Memory B cell (primary cell): ENCODE measurements at regions not wholly inside any gene's neighbourhood (a gene's known extent, or its start where the extent isn't known, plus 50 kb on each side); places are given as distances from the start of the nearest gene placed in this dataset.

ENCODE experiments used
- ATAC-seq: fragments of 150-1000 bp; cut with Tn5 transposase; 2 replicates; pipeline ENCODE4 v1.10.0; 2021; ENCODE audit warnings: low read depth, mild to moderate bottlenecking, moderate library complexity
- DNase-seq, 2 donors: peaks; one replicate each; pipeline ENCODE4 v3.0.0; 2022; ENCODE audit warnings: low spot score in 2 of 2
- H3K27ac Mint-ChIP-seq: one replicate; pipeline ENCODE4 v1.8.0; 2022; ENCODE audit warnings: mild to moderate bottlenecking, moderate library complexity, mixed read lengths
- H3K27me3 Mint-ChIP-seq: one replicate; pipeline ENCODE4 v1.8.0; 2022; ENCODE audit warnings: mixed read lengths
- H3K36me3 Mint-ChIP-seq: one replicate; pipeline ENCODE4 v1.8.0; 2022; ENCODE audit warnings: mild to moderate bottlenecking, mixed read lengths
- H3K4me1 Mint-ChIP-seq: one replicate; pipeline ENCODE4 v1.8.0; 2022; ENCODE audit warnings: mixed read lengths
- H3K4me3 Mint-ChIP-seq: one replicate; pipeline ENCODE4 v1.8.0; 2022; ENCODE audit warnings: mild to moderate bottlenecking, moderate library complexity, mixed read lengths
- H3K9me3 Mint-ChIP-seq: one replicate; pipeline ENCODE4 v1.8.0; 2022; ENCODE audit warnings: mixed read lengths

DNA sequence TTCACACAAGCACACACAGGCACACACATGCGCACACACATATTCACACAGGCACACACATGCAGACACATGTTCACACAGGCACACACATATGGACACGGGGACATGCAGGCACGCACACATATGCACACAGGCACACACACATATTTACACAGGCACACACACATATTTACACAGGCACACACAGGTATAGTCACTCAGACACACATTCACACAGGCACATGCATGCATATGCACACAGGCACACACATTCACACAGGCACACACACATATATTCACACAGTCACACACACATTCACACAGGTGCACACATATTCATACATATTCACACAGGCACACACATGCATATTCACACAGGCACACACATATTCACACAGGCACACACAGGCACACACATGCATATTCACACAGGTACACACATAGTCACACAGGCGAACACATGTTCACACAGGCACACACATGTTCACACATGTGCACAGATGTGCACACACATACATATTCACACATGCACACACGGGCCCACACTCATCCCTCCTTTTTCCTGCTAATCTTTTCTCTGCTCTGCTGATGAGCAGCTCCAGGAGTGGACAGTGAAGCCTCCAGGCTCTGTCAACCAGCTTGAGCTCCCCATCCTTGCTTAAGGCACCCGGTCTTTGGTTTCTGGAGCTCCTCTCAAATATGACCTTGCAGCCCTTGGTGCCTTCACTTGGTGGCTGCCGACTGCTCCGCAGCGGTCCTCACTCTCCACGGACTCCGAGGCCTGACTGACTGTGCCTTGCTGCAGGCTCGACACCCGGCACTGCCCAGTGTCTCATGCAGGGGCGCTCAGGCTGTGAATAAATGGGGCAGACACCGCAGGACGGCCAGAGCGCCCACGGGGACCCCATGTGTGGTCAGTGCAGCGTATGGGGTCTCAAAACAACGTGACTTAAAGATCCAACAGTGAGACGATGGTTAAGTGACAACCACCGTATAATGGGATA lies 581.2 kb upstream of the MGMT start:
- Mint-ChIP-seq H3K4me1 (no peaks in the 10 kb centered on the region), H3K27me3 (peaks cover 4% of the 10 kb centered on the region), H3K36me3 (no peaks in the 10 kb centered on the region), H3K27ac (no peak overlapping the region), H3K9me3 (peaks cover 10% of the 10 kb centered on the region), H3K4me3 (no peak overlapping the region)
- ATAC-seq: no peak
- DNase-seq: no peak

DNA sequence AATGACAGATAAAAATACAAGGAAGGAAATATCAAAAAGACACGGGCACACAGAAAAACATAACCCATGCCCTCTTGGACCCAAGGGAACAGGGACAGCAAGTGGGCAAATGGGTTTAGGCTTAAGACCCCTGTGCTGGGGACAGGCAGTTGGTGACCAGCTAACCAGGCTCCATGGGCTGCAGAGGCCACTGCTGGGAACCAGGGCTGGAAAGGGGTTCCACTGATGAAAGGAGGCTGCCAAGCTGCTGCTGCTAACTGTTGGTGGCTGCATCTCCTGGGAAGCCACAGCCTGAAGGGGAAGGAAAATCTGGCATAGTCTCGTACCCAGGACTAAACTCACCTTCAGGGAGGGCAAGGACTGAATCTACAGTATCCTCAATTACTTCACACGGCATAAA lies 579.2 kb upstream of the MGMT start:
- Mint-ChIP-seq H3K4me1 (no peaks in the 10 kb centered on the region), H3K4me3 (no peak overlapping the region), H3K9me3 (peaks cover 8% of the 10 kb centered on the region), H3K36me3 (no peaks in the 10 kb centered on the region), H3K27me3 (peaks cover 4% of the 10 kb centered on the region), H3K27ac (no peak overlapping the region)
- no peak for DNase-seq
- ATAC-seq: no peak

DNA sequence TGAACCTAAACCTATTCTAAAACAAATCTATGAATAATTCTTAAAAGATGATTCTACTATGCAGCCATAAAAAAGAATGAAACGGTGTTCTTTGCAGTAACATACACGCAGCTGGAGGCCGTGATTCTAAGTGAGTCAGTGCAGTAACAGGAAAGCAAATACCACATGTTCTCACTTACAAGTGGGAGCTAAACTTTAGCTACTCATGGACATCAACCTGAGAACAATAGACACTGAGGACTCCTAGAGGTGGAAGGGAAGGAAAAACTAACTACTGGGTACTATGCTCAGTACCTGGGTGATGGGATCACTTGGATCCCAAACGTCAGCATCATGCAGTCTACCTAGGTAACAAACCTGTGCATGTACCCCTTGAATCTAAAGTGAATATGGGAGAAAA lies 575.0 kb upstream of the MGMT start:
- no peaks in the 10 kb centered on the region for H3K4me1 Mint-ChIP-seq
- ATAC-seq (no peak), DNase-seq (no peak)
- no peak overlapping the region for H3K27ac Mint-ChIP-seq
- peaks cover 8% of the 10 kb centered on the region for H3K9me3 Mint-ChIP-seq
- H3K4me3 Mint-ChIP-seq: no peak overlapping the region
- no peaks in the 10 kb centered on the region for H3K36me3 Mint-ChIP-seq
- peaks cover 3% of the 10 kb centered on the region for H3K27me3 Mint-ChIP-seq

DNA sequence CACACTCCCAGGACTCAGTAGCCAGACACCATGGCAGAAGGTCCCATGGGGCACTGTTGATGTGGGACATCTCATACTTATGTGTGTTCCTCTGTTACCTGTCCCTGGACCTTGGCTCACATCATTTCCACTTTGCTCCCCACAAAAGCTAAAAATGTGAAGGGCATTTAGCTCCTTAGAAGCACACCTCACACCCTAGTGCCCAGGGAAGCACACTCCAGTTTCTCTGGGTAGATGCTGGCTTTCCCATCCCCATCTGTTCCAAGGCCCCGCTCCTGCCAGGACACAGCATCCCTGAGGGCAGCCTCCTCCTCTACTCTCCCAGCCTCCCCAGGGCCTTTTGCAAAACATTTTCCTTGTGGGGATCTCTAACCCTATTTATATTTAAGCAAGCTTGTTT lies 572.4 kb upstream of the MGMT start:
- H3K9me3 Mint-ChIP-seq: no peaks in the 10 kb centered on the region
- peaks cover 2% of the 10 kb centered on the region for H3K27me3 Mint-ChIP-seq
- no peak overlapping the region for H3K27ac Mint-ChIP-seq
- H3K4me1 Mint-ChIP-seq: no peaks in the 10 kb centered on the region
- DNase-seq (no peak), ATAC-seq (no peak)
- H3K4me3 Mint-ChIP-seq: no peak overlapping the region
- no peaks in the 10 kb centered on the region for H3K36me3 Mint-ChIP-seq

DNA sequence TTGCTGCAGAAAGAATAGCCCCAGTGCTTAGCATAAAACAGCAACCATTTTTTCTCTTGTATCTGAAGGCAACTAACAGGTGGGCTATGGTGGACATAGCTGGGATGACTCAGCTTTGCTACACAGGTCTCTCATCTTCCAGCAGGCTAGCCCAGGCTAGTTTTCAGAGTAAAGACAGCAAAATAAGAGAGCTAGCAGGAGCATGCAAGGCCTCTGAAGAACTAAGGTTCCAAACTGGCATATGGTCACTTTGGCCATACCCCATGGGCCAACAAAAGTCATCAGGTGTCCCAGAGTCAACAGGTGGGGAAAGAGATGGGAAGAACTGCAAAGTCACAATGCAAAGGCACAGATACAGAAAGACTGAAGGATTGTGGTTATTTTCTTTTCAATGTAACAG lies 571.6 kb upstream of the MGMT start:
- Mint-ChIP-seq H3K4me1 (no peaks in the 10 kb centered on the region), H3K4me3 (no peak overlapping the region), H3K36me3 (no peaks in the 10 kb centered on the region), H3K27ac (no peak overlapping the region), H3K27me3 (peaks cover 2% of the 10 kb centered on the region), H3K9me3 (no peaks in the 10 kb centered on the region)
- no peak for DNase-seq
- no peak for ATAC-seq

DNA sequence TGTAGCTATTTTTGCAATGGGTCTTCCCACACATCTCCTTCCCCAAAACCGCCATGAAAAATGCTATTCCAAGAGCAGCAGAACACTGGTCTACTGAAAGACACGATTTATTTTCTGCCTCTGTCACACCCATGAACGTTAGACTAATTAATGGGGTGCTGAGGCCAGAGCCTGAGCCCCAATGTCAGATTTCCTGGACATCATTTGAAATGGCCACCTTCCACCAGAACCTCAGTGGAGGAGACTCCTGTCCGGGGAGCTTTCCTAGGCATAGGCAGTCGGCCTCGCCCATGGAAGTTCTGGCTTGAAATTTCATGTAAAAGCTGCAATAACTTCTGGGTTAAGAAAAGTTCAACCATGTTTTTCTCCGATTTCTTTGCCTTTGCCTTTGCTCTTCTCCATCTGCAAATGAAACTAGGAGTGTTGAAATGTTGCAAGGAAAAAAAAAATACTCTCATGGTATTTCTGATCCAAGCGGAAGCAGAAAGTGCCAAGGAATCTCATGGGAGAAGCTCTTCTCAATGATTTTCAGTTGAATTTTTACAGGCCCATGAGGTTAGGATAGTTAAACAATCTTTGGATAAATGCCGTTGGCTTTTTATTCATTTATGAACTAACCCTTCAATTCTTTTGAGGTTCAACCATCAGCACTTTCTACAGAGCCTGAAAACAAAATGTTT lies 570.8 kb upstream of the MGMT start:
- DNase-seq (no peak), ATAC-seq (no peak)
- Mint-ChIP-seq H3K9me3 (no peaks in the 10 kb centered on the region), H3K4me1 (no peaks in the 10 kb centered on the region), H3K4me3 (no peak overlapping the region), H3K27me3 (peaks cover 2% of the 10 kb centered on the region), H3K36me3 (no peaks in the 10 kb centered on the region), H3K27ac (no peak overlapping the region)

DNA sequence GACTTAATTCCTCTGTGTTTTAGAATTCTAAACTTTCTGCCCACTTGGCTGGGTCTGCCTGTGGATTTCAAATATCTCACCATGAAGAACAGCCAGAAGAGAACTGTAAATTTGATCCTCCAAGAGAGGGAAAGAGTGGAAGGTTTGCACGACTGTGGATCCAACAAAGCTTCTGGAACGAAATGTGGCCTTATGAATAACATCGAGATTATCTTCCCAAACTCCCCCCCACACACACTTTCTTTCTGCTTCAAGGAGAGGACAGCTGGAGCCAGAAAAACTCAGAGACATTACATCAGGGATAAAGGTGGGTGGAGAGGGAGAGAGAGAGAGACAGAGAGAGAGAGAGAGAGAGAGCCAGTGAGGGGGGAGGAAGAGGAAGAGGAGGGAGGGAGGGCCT lies 570.1 kb upstream of the MGMT start:
- H3K9me3 Mint-ChIP-seq: no peaks in the 10 kb centered on the region
- no peaks in the 10 kb centered on the region for H3K4me1 Mint-ChIP-seq
- no peak overlapping the region for H3K27ac Mint-ChIP-seq
- H3K4me3 Mint-ChIP-seq: no peak overlapping the region
- no peak for ATAC-seq
- H3K27me3 Mint-ChIP-seq: peaks cover 2% of the 10 kb centered on the region
- DNase-seq: no peak
- no peaks in the 10 kb centered on the region for H3K36me3 Mint-ChIP-seq

DNA sequence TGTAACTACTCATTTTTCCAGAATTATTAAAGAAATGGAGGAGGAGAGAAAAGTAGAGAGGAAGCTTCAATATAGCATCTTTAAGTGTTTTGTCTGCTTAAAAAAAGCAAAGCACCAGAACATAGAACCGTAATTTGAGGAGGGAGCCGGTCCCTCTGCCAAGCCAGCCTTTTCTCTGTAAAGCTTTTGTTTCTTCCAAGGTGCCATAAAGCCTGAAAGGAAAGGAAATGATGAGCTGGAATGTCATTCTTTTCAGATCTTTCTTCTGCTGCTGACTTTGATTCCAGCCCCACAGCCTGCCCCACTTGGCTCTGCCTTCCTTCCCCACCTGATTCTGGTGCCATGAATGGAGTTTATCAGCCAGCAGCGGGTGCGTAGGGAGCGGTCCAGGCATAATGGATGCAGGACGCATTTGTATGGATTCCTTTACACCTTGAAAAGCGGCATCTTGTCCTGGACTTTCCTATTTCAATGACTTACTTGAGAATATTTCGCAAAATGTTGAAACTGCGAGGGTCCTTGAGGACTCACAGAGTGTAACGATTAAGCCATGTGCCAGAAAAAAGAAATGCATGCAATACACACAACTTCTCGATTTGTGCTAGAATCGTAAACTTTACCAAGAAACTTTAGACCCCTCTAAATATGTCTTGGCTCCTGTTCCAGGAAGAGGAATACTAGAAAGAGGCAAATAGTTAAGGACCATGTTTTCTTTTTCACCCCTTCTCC lies 569.5 kb upstream of the MGMT start:
- no peak overlapping the region for H3K4me3 Mint-ChIP-seq
- H3K4me1 Mint-ChIP-seq: no peaks in the 10 kb centered on the region
- no peaks in the 10 kb centered on the region for H3K36me3 Mint-ChIP-seq
- H3K9me3 Mint-ChIP-seq: no peaks in the 10 kb centered on the region
- DNase-seq (no peak), ATAC-seq (no peak)
- H3K27ac Mint-ChIP-seq: no peak overlapping the region
- H3K27me3 Mint-ChIP-seq: peaks cover 2% of the 10 kb centered on the region

DNA sequence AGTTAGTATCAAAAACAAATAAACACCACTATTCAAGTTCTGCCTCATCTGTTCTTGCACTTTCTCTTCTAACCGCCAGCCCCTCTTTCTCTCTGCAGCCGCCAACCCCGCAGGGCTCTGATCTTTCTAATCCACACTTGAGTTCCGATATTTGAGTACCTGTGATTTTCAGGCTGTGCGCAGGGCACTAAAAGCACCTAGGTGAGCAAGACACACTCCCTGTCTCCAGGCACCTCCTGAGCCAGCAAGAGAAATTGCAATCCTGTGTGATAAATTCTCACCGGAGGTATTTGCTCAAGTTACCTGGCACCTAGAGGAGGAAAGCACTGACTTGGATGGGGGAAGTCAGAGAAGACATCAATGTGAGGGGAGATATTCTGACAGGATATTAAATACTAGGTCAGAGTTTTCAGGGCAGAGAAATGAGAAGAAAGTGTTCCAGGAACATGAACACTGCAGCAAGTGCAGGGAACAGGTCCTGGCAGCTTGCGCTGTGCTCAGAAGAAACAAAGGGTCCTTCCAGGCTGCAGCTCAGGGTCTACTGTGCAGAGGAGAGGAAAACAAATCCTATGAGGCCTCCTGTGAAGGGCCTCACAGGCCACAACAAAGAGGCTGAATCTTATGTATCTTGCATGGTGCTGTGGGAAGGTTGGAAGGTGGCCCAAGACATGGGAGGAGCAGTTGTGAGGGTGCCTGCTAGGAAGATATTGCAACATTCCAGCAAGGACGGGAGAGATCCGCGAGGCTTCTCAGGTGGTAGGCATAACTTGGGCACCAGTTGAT lies 568.7 kb upstream of the MGMT start:
- H3K4me1 Mint-ChIP-seq: no peaks in the 10 kb centered on the region
- ATAC-seq (no peak), DNase-seq (no peak)
- no peak overlapping the region for H3K4me3 Mint-ChIP-seq
- H3K27ac Mint-ChIP-seq: no peak overlapping the region
- H3K27me3 Mint-ChIP-seq: peaks cover 2% of the 10 kb centered on the region
- no peaks in the 10 kb centered on the region for H3K9me3 Mint-ChIP-seq
- H3K36me3 Mint-ChIP-seq: no peaks in the 10 kb centered on the region

DNA sequence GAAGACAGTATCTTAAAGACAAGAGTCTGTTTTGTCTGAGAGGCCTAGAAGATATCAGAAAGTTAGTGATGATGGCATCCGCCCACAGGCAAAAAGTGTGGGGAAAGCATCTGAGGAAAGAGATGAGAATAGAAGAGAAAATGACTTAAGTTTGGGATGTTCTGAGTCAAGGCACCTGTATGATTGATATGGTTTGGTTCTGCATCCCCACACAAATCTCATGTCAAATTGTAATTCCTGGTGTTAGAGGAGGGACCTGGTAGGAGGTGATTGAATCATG lies 568.2 kb upstream of the MGMT start:
- ATAC-seq (no peak), DNase-seq (no peak)
- Mint-ChIP-seq H3K4me1 (no peaks in the 10 kb centered on the region), H3K27ac (no peak overlapping the region), H3K27me3 (peaks cover 2% of the 10 kb centered on the region), H3K36me3 (no peaks in the 10 kb centered on the region), H3K4me3 (no peak overlapping the region), H3K9me3 (peaks cover 4% of the 10 kb centered on the region)

DNA sequence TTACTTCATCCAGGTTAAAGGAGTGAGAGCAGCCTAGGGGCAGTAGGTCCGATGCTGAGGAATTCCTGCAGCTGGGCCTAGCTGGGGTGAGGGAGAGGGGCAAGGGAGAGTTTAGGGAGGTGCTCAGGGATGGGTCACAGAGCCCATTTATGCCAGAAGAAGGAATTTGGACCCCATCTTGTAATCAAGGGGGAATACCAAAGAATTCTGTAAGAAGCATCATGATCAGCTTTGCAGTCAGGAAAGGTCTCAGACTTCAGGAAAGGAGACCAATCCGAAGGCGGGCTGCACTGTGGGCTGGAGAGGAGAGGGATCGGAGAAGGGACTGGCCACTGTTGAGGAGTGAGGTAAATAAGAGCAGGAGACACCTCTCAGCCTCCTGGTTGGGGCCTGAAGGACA lies 566.6 kb upstream of the MGMT start:
- DNase-seq (no peak), ATAC-seq (no peak)
- Mint-ChIP-seq H3K36me3 (no peaks in the 10 kb centered on the region), H3K27ac (no peak overlapping the region), H3K4me1 (no peaks in the 10 kb centered on the region), H3K4me3 (no peak overlapping the region), H3K27me3 (peaks cover 2% of the 10 kb centered on the region), H3K9me3 (peaks cover 4% of the 10 kb centered on the region)

DNA sequence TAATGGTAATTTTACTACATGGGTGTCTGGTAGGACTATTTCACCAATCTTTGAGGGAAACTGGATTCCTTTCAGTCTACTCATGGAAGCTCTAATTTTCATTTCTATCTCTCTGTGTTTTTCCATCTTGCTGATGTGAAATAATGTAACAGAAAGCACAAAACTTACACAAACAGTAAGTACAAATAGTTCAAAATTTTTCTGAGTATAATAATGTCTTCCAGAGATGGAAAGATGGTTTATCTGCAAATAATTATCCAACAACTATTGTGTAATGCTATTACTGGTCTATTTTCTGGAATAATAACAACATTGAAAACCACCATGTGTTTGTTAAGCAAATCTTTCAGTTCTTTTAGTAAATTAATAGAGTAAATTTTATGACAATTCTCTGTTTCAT lies 565.8 kb upstream of the MGMT start:
- Mint-ChIP-seq H3K36me3 (no peaks in the 10 kb centered on the region), H3K27ac (no peak overlapping the region), H3K4me1 (no peaks in the 10 kb centered on the region), H3K9me3 (peaks cover 4% of the 10 kb centered on the region), H3K4me3 (no peak overlapping the region), H3K27me3 (peaks cover 2% of the 10 kb centered on the region)
- no peak for ATAC-seq
- DNase-seq: no peak

DNA sequence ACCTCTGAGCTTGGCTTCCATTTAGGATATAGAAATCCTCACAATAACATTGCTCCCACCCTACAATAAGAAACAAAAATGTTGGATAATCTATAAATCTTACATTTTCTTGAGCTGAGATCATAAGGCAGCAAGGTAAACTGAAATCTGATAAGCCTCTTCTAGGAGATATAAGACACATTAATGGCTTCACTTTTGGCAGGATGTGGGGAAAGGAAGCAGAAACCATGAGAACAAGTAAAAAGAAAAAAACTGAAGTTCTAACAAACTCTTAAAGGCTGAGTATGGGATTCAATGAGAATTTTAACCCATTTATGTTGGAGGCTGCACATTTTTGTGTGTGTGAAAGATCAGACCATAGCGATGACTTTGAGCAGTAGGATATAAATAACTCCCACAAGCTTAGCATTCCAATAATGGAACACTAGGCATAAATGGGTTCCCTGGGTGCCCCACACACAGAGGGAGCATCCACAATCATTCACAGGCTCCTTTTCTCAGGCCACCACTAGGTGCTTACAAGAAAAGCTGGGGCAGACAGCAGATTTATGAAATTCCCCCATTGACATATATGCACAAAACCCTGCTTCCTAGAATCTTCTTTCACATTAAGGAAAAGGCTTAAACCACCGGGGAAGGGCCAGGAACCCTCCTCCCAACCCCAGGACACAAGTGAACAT lies 564.9 kb upstream of the MGMT start:
- H3K4me3 Mint-ChIP-seq: no peak overlapping the region
- no peaks in the 10 kb centered on the region for H3K4me1 Mint-ChIP-seq
- no peak for DNase-seq

More for the DNA sequence above, 564.9 kb upstream of the MGMT start:
- Mint-ChIP-seq H3K27me3 (no peaks in the 10 kb centered on the region), H3K36me3 (no peaks in the 10 kb centered on the region), H3K27ac (no peak overlapping the region), H3K9me3 (peaks cover 4% of the 10 kb centered on the region)
- ATAC-seq: no peak
